Activated CD4-positive, alpha-beta T cell treated with anti-CD3 and anti-CD28 coated beads, Interleukin-2, amount 10 ng/mL, durations not matched to agents 24 days and 14 days (primary cell): ENCODE measurements at regions not wholly inside any gene's neighbourhood (a gene's known extent, or its start where the extent isn't known, plus 50 kb on each side); places are given as distances from the start of the nearest gene placed in this dataset.
A peak's percentile ranks its signal among the peaks of the same experiment; 100 is the strongest.
"Not testable (repeated sequence)": the region's sequence is repeated elsewhere in the genome, so short reads cannot be mapped to it uniquely, and the experiment has no call there.

ENCODE experiments used
- DNase-seq: peaks from one replicate; pipeline ENCODE4 v3.0.0; 2022
- H3K27ac Mint-ChIP-seq: one replicate; pipeline ENCODE4 v1.8.0; 2022; ENCODE audit warnings: mild to moderate bottlenecking, mixed read lengths
- H3K27me3 Mint-ChIP-seq: one replicate; pipeline ENCODE4 v1.8.0; 2022; ENCODE audit warnings: mixed read lengths
- H3K36me3 Mint-ChIP-seq: one replicate; pipeline ENCODE4 v1.8.0; 2022; ENCODE audit warnings: low read depth, mild to moderate bottlenecking, mixed read lengths
- H3K4me1 Mint-ChIP-seq: one replicate; pipeline ENCODE4 v1.8.0; 2021; ENCODE audit warnings: mixed read lengths
- H3K4me3 Mint-ChIP-seq: one replicate; pipeline ENCODE4 v1.8.0; 2022; ENCODE audit warnings: mild to moderate bottlenecking, moderate library complexity, mixed read lengths
- H3K9me3 Mint-ChIP-seq: one replicate; pipeline ENCODE4 v1.8.0; 2021; ENCODE audit warnings: mixed read lengths
- intact Hi-C: fragments of 100-400 bp; cut with micrococcal nuclease; formaldehyde crosslinking; loops from one replicate; pipeline ENCODE4 v1.15.1; 2023

- Mint-ChIP-seq H3K4me1 (no peaks in the 10 kb centered on the region), H3K27ac (no peak overlapping the region), H3K36me3 (no peaks in the 10 kb centered on the region), H3K4me3 (no peak overlapping the region), H3K9me3 (peaks cover 4% of the 10 kb centered on the region), H3K27me3 (no peaks in the 10 kb centered on the region)
- DNase-seq = no peak
- intact Hi-C loops = no loop called here
Measured at GRCh38 chr13:46479283-46479682, 73.7 kb upstream of the LRCH1 start.

GRCh38 chr13:46478651-46479050 is 74.3 kb upstream of the LRCH1 start:
- Mint-ChIP-seq H3K4me1 (no peaks in the 10 kb centered on the region), H3K27me3 (no peaks in the 10 kb centered on the region), H3K9me3 (peaks cover 4% of the 10 kb centered on the region), H3K27ac (no peak overlapping the region), H3K36me3 (no peaks in the 10 kb centered on the region), H3K4me3 (no peak overlapping the region)
- DNase-seq = no peak
- intact Hi-C loops = no loop called here

- Mint-ChIP-seq H3K4me3 (no peak overlapping the region), H3K36me3 (no peaks in the 10 kb centered on the region), H3K9me3 (no peaks in the 10 kb centered on the region), H3K27me3 (no peaks in the 10 kb centered on the region), H3K4me1 (no peaks in the 10 kb centered on the region), H3K27ac (no peak overlapping the region)
- intact Hi-C loops = no loop called here
- no peak for DNase-seq
Measured at GRCh38 chr13:46476174-46476573, 76.8 kb upstream of the LRCH1 start.

GRCh38 chr13:46475541-46475991 is 77.4 kb upstream of the LRCH1 start:
- H3K27ac Mint-ChIP-seq = no peak overlapping the region
- H3K4me1 Mint-ChIP-seq = no peaks in the 10 kb centered on the region
- H3K9me3 Mint-ChIP-seq = no peaks in the 10 kb centered on the region
- intact Hi-C loops = no loop called here
- no peaks in the 10 kb centered on the region for H3K27me3 Mint-ChIP-seq
- no peak overlapping the region for H3K4me3 Mint-ChIP-seq
- peak; percentile 45 for DNase-seq
- H3K36me3 Mint-ChIP-seq = no peaks in the 10 kb centered on the region

GRCh38 chr13:46473806-46474205 is 79.2 kb upstream of the LRCH1 start:
- Mint-ChIP-seq H3K9me3 (no peaks in the 10 kb centered on the region), H3K4me1 (no peaks in the 10 kb centered on the region), H3K27ac (no peak overlapping the region), H3K27me3 (no peaks in the 10 kb centered on the region), H3K4me3 (no peak overlapping the region), H3K36me3 (no peaks in the 10 kb centered on the region)
- DNase-seq = no peak
- intact Hi-C loops = no loop called here

GRCh38 chr13:46472384-46472783 is 80.6 kb upstream of the LRCH1 start:
- no peak for DNase-seq
- Mint-ChIP-seq H3K4me1 (no peaks in the 10 kb centered on the region), H3K27me3 (no peaks in the 10 kb centered on the region), H3K9me3 (no peaks in the 10 kb centered on the region), H3K4me3 (no peak overlapping the region), H3K36me3 (no peaks in the 10 kb centered on the region), H3K27ac (no peak overlapping the region)
- intact Hi-C loops = no loop called here

- intact Hi-C loops, H3K27me3 Mint-ChIP-seq, H3K27ac Mint-ChIP-seq, H3K4me1 Mint-ChIP-seq, DNase-seq, H3K9me3 Mint-ChIP-seq, H3K4me3 Mint-ChIP-seq, H3K36me3 Mint-ChIP-seq: not testable (repeated sequence)
Measured at GRCh38 chr13:46469699-46470098, 82.6 kb upstream of the RUBCNL start.

- Mint-ChIP-seq H3K4me1 (no peaks in the 10 kb centered on the region), H3K9me3 (no peaks in the 10 kb centered on the region), H3K4me3 (no peak overlapping the region), H3K27me3 (no peaks in the 10 kb centered on the region), H3K36me3 (no peaks in the 10 kb centered on the region), H3K27ac (no peak overlapping the region)
- intact Hi-C loops = no loop called here
- no peak for DNase-seq
Measured at GRCh38 chr13:46468570-46469463, 81.8 kb upstream of the RUBCNL start.

- H3K36me3 Mint-ChIP-seq, DNase-seq: not testable (repeated sequence)
Measured at GRCh38 chr13:46467694-46468093, 80.6 kb upstream of the RUBCNL start.

GRCh38 chr13:46466074-46466473 is 79.0 kb upstream of the RUBCNL start:
- H3K4me3 Mint-ChIP-seq, H3K9me3 Mint-ChIP-seq, DNase-seq, H3K27ac Mint-ChIP-seq, H3K27me3 Mint-ChIP-seq, H3K4me1 Mint-ChIP-seq, intact Hi-C loops, H3K36me3 Mint-ChIP-seq: not testable (repeated sequence)

More at GRCh38 chr13:46467694-46468093, 80.6 kb upstream of the RUBCNL start:
- intact Hi-C loops, H3K27ac Mint-ChIP-seq, H3K9me3 Mint-ChIP-seq, H3K4me3 Mint-ChIP-seq, H3K27me3 Mint-ChIP-seq, H3K4me1 Mint-ChIP-seq: not testable (repeated sequence)

- H3K27me3 Mint-ChIP-seq = no peaks in the 10 kb centered on the region
- no peak for DNase-seq
- H3K4me1 Mint-ChIP-seq = no peaks in the 10 kb centered on the region
- no peak overlapping the region for H3K4me3 Mint-ChIP-seq
- intact Hi-C loops = no loop called here
- no peak overlapping the region for H3K27ac Mint-ChIP-seq
- no peaks in the 10 kb centered on the region for H3K9me3 Mint-ChIP-seq
- no peaks in the 10 kb centered on the region for H3K36me3 Mint-ChIP-seq
Measured at GRCh38 chr13:46463719-46464118, 76.7 kb upstream of the RUBCNL start.

GRCh38 chr13:46460223-46460622 is 73.2 kb upstream of the RUBCNL start:
- H3K4me3 Mint-ChIP-seq, intact Hi-C loops, DNase-seq, H3K27ac Mint-ChIP-seq, H3K36me3 Mint-ChIP-seq, H3K9me3 Mint-ChIP-seq, H3K4me1 Mint-ChIP-seq, H3K27me3 Mint-ChIP-seq: not testable (repeated sequence)

GRCh38 chr13:46457255-46457654 is 70.2 kb upstream of the RUBCNL start:
- H3K27ac Mint-ChIP-seq, H3K9me3 Mint-ChIP-seq, H3K4me3 Mint-ChIP-seq, H3K36me3 Mint-ChIP-seq, H3K4me1 Mint-ChIP-seq, intact Hi-C loops, DNase-seq, H3K27me3 Mint-ChIP-seq: not testable (repeated sequence)

GRCh38 chr13:46455924-46456323 is 68.9 kb upstream of the RUBCNL start:
- DNase-seq, H3K9me3 Mint-ChIP-seq, H3K36me3 Mint-ChIP-seq: not testable (repeated sequence)

GRCh38 chr13:46451145-46451544 is 64.1 kb upstream of the RUBCNL start:
- intact Hi-C loops, H3K27ac Mint-ChIP-seq: not testable (repeated sequence)

More at GRCh38 chr13:46455924-46456323, 68.9 kb upstream of the RUBCNL start:
- H3K4me1 Mint-ChIP-seq, H3K27me3 Mint-ChIP-seq, H3K4me3 Mint-ChIP-seq, intact Hi-C loops, H3K27ac Mint-ChIP-seq: not testable (repeated sequence)

More at GRCh38 chr13:46451145-46451544, 64.1 kb upstream of the RUBCNL start:
- not testable (repeated sequence) for H3K36me3 Mint-ChIP-seq, H3K27me3 Mint-ChIP-seq, H3K9me3 Mint-ChIP-seq, H3K4me3 Mint-ChIP-seq, DNase-seq, H3K4me1 Mint-ChIP-seq
